ENCODE measurements at regions not wholly inside any gene's neighbourhood (a gene's known extent, or its start where the extent isn't known, plus 50 kb on each side); places are given as distances from the start of the nearest gene placed in this dataset.

GRCh38 chr10:78462726-78463228 is 429.1 kb downstream of the RPS24 start:
- POLR2A ChIA-PET, result no interaction called here
- Histone ChIP-seq H3K4me1 (ENCODE audit: control insufficient read depth in 1 of 2, insufficient read depth in 2 of 2, low read length in 2 of 2) (0 out of 4 replicates have a peak, but pooled peaks cover 0 to 3% of the 10 kb centered on the region in 2 experiments), H3K4me2 (ENCODE audit: low read length) (no peak overlapping the region), H3K27me3 (ENCODE audit: insufficient read depth, low read length) (peaks cover 5% of the 10 kb centered on the region; the same call in 1 of the 2 replicates), H2AFZ (ENCODE audit: low read depth, low read length, poor library complexity, severe bottlenecking) (no peak overlapping the region), H4K20me1 (ENCODE audit: insufficient read depth) (no peaks in the 10 kb centered on the region), H3K9me2 (ENCODE audit: insufficient read depth) (no peaks in the 10 kb centered on the region), H3K36me3 (ENCODE audit: control insufficient read depth in 1 of 2, insufficient read depth in 2 of 2, low read length in 2 of 2) (no peaks in the 10 kb centered on the region), H3K79me2 (ENCODE audit: insufficient read depth, low read length) (no peaks in the 10 kb centered on the region), H3K4me3 (replicated peaks in 1 of 2; ENCODE audit: low read depth in 1 of 2, low read length in 2 of 2) (no peak overlapping the region), H3K9ac (ENCODE audit: low read length) (no peak overlapping the region), H3K27ac (ENCODE audit: low read depth, low read length) (no peak overlapping the region), H3K9me3 (ENCODE audit: control insufficient read depth in 1 of 2, insufficient read depth in 1 of 2, low read depth in 1 of 2, low read length in 2 of 2) (no peaks in the 10 kb centered on the region)
- no peak for TF ChIP-seq REST (IDR thresholded peaks at IDR 0.05; ENCODE audit: low read depth)
- TF ChIP-seq CTCF (IDR thresholded peaks at IDR 0.05 in 2 of 3, conservative IDR thresholded peaks at IDR 0.05 in 1 of 3; ENCODE audit: borderline replicate concordance in 1 of 3, insufficient read depth in 1 of 3, low read depth in 2 of 3, low read length in 2 of 3), result no peak
- TF ChIP-seq YY1 (IDR thresholded peaks at IDR 0.05; ENCODE audit: extremely low read depth, insufficient replicate concordance, low read depth, low read length), result no peak
- TF ChIP-seq POLR2AphosphoS5 (IDR thresholded peaks at IDR 0.05; ENCODE audit: low read depth, low read length), result no peak
- TF ChIP-seq POLR2A (IDR thresholded peaks at IDR 0.05; ENCODE audit: borderline replicate concordance, extremely low read depth, insufficient read depth, insufficient read length), result no peak
- no peak for TF ChIP-seq JUND (IDR thresholded peaks at IDR 0.05)
- TF ChIP-seq ZNF274 (IDR thresholded peaks at IDR 0.05; ENCODE audit: low read depth, low read length), result no peak
- no peak for TF ChIP-seq SP1 (IDR thresholded peaks at IDR 0.05; ENCODE audit: low read depth)
- intact Hi-C loops (cut with micrococcal nuclease), result no loop called here
- DNase-seq (ENCODE audit: low read depth, low spot score), result no peak
- RAD21 ChIA-PET (ENCODE audit: low non-redundant PET in 1 of 2, low total read pairs in 2 of 2, uncharacterized antibody in 2 of 2, unreplicated experiment in 2 of 2), result no interaction called here
- ATAC-seq, result no peak
- CTCF ChIA-PET, result no interaction called here
- BruUV-seq (replicated peaks), result no TSS peak

Data from HCT116 (cell line).